ENCODE measurements at regions not wholly inside any gene's neighbourhood (a gene's known extent, or its start where the extent isn't known, plus 50 kb on each side); places are given as distances from the start of the nearest gene placed in this dataset.

DNA sequence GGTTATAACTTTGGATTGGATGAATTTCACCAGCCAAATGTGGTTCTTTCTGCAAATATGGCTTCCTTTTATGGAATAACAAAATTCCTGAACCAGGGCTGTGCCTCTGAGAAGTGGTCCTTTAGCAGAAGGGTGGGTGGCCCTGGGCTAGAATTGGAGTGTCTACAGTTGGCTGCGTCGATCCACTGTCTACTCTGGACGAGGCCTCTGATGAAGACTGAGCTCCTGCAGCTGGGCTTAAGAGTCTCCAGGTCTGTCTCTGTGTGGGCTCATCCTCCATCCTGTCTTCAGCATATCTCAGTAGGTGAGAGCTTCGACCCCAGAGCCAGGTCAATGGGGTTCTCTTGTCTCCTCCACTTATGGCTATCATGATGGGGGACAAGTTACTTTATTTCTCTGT lies 166.3 kb upstream of the PMEPA1 start:
- H3K56ac ChIP-seq (replicated peaks; ENCODE audit: insufficient read length, low read depth, low read length) = no peak overlapping the region
- H2BK120ac ChIP-seq (replicated peaks; ENCODE audit: low read depth, low read length) = no peak overlapping the region
- H3K4me3 ChIP-seq (ENCODE audit: extremely low read depth in 1 of 4, insufficient read depth in 2 of 4, low read depth in 3 of 4, low read length in 4 of 4) = no peak overlapping the region
- peaks cover 0 to 3% (median 0%) of the 10 kb centered on the region in 4 experiments; a peak in 1 of 7 replicates for H3K4me1 ChIP-seq (replicated peaks in 1 of 4; ENCODE audit: control insufficient read depth in 3 of 4, insufficient read depth in 4 of 4, low read length in 3 of 4)
- no peaks in the 10 kb centered on the region for H3K79me1 ChIP-seq (ENCODE audit: low read depth, low read length)
- H3K79me2 ChIP-seq (ENCODE audit: control insufficient read depth in 1 of 2, insufficient read depth in 2 of 2, low read length in 2 of 2) = no peaks in the 10 kb centered on the region
- no peak overlapping the region for H2BK20ac ChIP-seq (ENCODE audit: low read length)
- H3K14ac ChIP-seq (ENCODE audit: insufficient read length) = no peak overlapping the region
- no peaks in the 10 kb centered on the region; a peak in 1 of 7 replicates for H3K27me3 ChIP-seq (replicated peaks in 1 of 4; ENCODE audit: control insufficient read depth in 3 of 4, extremely low read depth in 1 of 4, insufficient read depth in 3 of 4, low read length in 3 of 4)
- H3K23me2 ChIP-seq (ENCODE audit: low read depth, low read length) = no peaks in the 10 kb centered on the region
- no peak overlapping the region for H2AK5ac ChIP-seq (ENCODE audit: low read depth, low read length)
- H4K91ac ChIP-seq (replicated peaks; ENCODE audit: insufficient read length, low read length) = no peak overlapping the region
- no peaks in the 10 kb centered on the region for H3K36me3 ChIP-seq (ENCODE audit: control insufficient read depth in 2 of 4, insufficient read depth in 4 of 4, low read length in 3 of 4)
- CTCF ChIA-PET (ENCODE audit: partially characterized antibody) = interaction anchor here (0.7 to 1.2 kb wide), 2 partner anchors 21 to 72 kb away, joined by 3 read pairs; no protein-coding TSS in a partner anchor
- H2BK5ac ChIP-seq (ENCODE audit: low read depth, low read length) = no peak overlapping the region
- no peak overlapping the region for H3K4ac ChIP-seq (replicated peaks; ENCODE audit: insufficient read length, low read depth, low read length)
- H2AFZ ChIP-seq (ENCODE audit: low read length) = no peak overlapping the region
- DNase-seq (ENCODE audit: low read depth in 1 of 2, low spot score in 2 of 2) (no peak), FAIRE-seq (no peak)
- H3K27ac ChIP-seq (ENCODE audit: low read depth, low read length) = no peak overlapping the region
- no peak overlapping the region for H3K9ac ChIP-seq (replicated peaks in 1 of 4; ENCODE audit: extremely low read depth in 1 of 4, low read depth in 3 of 4, low read length in 3 of 4)
- POLR2A ChIA-PET (ENCODE audit: partially characterized antibody) = no interaction called here
- H4K20me1 ChIP-seq (replicated peaks in 1 of 2; ENCODE audit: control insufficient read depth in 1 of 2, insufficient read depth in 2 of 2, low read length in 2 of 2) = no peaks in the 10 kb centered on the region
- H3K9me3 ChIP-seq (ENCODE audit: insufficient read depth in 2 of 2, low read depth in 1 of 2, low read length in 1 of 2) = no peaks in the 10 kb centered on the region
- no peak overlapping the region for H4K8ac ChIP-seq (ENCODE audit: extremely low read depth, insufficient read depth, low read length)
- no peak overlapping the region for H2BK15ac ChIP-seq (ENCODE audit: low read length)
- no peak overlapping the region for H3K23ac ChIP-seq (ENCODE audit: insufficient read length)
- H4K5ac ChIP-seq (ENCODE audit: insufficient read length, low read depth, low read length) = no peak overlapping the region
- 93% methylated on average over 4 of the region's 4 CpGs; no CpG with 5 or more reads in 1 of the 2 experiments for WGBS, 2 experiments (ENCODE audit: extremely low coverage in 1 of 2, insufficient coverage in 1 of 2, insufficient read length in 1 of 2, insufficient replicate concordance in 2 of 2, low coverage in 1 of 2, low lambda C conversion rate in 2 of 2, missing lambda C conversion rate in 1 of 2)
- H2BK12ac ChIP-seq (ENCODE audit: low read depth, low read length) = no peak overlapping the region
- H3K18ac ChIP-seq (ENCODE audit: extremely low read depth, low read length) = no peak overlapping the region
- no peak overlapping the region for H3K4me2 ChIP-seq (ENCODE audit: insufficient read depth in 1 of 2, low read depth in 2 of 2, low read length in 2 of 2)
- TF ChIP-seq POU5F1 (IDR thresholded peaks at IDR 0.05; ENCODE audit: low read depth, low read length) = no peak
- TF ChIP-seq CEBPB (IDR thresholded peaks at IDR 0.05; ENCODE audit: low read depth, low read length) = no peak
- no peak for TF ChIP-seq TAF7 (optimal IDR thresholded peaks at IDR 0.05; ENCODE audit: borderline replicate concordance, low read depth, low read length)
- TF ChIP-seq TBP (IDR thresholded peaks at IDR 0.05; ENCODE audit: low read depth, low read length) = no peak
- TF ChIP-seq KDM5A (IDR thresholded peaks at IDR 0.05; ENCODE audit: low read length) = no peak
- TF ChIP-seq SP1 (IDR thresholded peaks at IDR 0.05; ENCODE audit: low read depth, low read length) = no peak
- no peak for TF ChIP-seq SAP30 (IDR thresholded peaks at IDR 0.05; ENCODE audit: insufficient read depth, insufficient replicate concordance, low read length)
- TF ChIP-seq KDM4A (IDR thresholded peaks at IDR 0.05; ENCODE audit: low read depth, low read length, severe bottlenecking) = no peak
- no peak for TF ChIP-seq SIX5 (IDR thresholded peaks at IDR 0.05; ENCODE audit: low read depth, low read length)
- TF ChIP-seq, protein P1, sequence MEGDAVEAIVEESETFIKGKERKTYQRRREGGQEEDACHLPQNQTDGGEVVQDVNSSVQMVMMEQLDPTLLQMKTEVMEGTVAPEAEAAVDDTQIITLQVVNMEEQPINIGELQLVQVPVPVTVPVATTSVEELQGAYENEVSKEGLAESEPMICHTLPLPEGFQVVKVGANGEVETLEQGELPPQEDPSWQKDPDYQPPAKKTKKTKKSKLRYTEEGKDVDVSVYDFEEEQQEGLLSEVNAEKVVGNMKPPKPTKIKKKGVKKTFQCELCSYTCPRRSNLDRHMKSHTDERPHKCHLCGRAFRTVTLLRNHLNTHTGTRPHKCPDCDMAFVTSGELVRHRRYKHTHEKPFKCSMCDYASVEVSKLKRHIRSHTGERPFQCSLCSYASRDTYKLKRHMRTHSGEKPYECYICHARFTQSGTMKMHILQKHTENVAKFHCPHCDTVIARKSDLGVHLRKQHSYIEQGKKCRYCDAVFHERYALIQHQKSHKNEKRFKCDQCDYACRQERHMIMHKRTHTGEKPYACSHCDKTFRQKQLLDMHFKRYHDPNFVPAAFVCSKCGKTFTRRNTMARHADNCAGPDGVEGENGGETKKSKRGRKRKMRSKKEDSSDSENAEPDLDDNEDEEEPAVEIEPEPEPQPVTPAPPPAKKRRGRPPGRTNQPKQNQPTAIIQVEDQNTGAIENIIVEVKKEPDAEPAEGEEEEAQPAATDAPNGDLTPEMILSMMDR (IDR thresholded peaks at IDR 0.05; ENCODE audit: control extremely low read depth in 1 of 3, insufficient read depth in 1 of 3, low read depth in 1 of 3, low read length in 3 of 3) = no peak
- no peak for TF ChIP-seq KDM1A (IDR thresholded peaks at IDR 0.05; ENCODE audit: borderline replicate concordance, low read length)
- no peak for TF ChIP-seq RBBP5 (IDR thresholded peaks at IDR 0.05; ENCODE audit: borderline replicate concordance, low read depth, low read length)
- TF ChIP-seq HDAC6 (IDR thresholded peaks at IDR 0.05; ENCODE audit: low read depth, low read length) = no peak

Data from H1 (cell line).